ENCODE measurements at regions not wholly inside any gene's neighbourhood (a gene's known extent, or its start where the extent isn't known, plus 50 kb on each side); places are given as distances from the start of the nearest gene placed in this dataset.

DNA sequence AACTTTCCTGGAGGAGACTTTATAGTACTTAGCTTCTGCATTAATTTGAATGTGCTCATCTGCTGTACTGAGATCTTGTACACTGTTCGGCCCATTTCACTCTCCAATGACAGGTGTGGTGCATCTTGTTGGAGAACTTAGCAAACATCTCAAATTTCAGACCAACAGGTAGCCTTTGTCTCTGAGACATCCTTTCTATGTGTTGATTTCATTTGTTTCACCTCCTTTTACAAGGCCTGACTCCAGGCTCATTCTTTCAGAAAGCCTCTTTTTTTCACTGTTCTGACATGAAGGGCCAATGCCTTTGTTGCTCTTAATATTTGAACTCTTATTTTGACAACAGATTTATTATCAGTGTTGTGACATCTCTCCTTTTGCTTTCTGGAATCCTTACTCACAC lies 271.8 kb upstream of the FANCL start:
- TF ChIP-seq CTCF (IDR thresholded peaks at IDR 0.05; ENCODE audit: low read depth, low read length) = no peak
- no peak overlapping the region for H3K4me3 ChIP-seq (ENCODE audit: low read depth, low read length)

- no peak for TF ChIP-seq CTCF (IDR thresholded peaks at IDR 0.05; ENCODE audit: low read depth, low read length)
- no peak overlapping the region for H3K4me3 ChIP-seq (ENCODE audit: low read depth, low read length)
Observed at GRCh38 chr2:58508006-58508405, 266.9 kb upstream of the FANCL start.

GRCh38 chr2:58503918-58504317 lies 262.8 kb upstream of the FANCL start:
- no peak overlapping the region for H3K4me3 ChIP-seq (ENCODE audit: low read depth, low read length)

GRCh38 chr2:58502931-58503330 lies 261.8 kb upstream of the FANCL start:
- no peak for TF ChIP-seq CTCF (IDR thresholded peaks at IDR 0.05; ENCODE audit: low read depth, low read length)
- no peak overlapping the region for H3K4me3 ChIP-seq (ENCODE audit: low read depth, low read length)

More at GRCh38 chr2:58503918-58504317, 262.8 kb upstream of the FANCL start:
- TF ChIP-seq CTCF (IDR thresholded peaks at IDR 0.05; ENCODE audit: low read depth, low read length) = no peak

DNA sequence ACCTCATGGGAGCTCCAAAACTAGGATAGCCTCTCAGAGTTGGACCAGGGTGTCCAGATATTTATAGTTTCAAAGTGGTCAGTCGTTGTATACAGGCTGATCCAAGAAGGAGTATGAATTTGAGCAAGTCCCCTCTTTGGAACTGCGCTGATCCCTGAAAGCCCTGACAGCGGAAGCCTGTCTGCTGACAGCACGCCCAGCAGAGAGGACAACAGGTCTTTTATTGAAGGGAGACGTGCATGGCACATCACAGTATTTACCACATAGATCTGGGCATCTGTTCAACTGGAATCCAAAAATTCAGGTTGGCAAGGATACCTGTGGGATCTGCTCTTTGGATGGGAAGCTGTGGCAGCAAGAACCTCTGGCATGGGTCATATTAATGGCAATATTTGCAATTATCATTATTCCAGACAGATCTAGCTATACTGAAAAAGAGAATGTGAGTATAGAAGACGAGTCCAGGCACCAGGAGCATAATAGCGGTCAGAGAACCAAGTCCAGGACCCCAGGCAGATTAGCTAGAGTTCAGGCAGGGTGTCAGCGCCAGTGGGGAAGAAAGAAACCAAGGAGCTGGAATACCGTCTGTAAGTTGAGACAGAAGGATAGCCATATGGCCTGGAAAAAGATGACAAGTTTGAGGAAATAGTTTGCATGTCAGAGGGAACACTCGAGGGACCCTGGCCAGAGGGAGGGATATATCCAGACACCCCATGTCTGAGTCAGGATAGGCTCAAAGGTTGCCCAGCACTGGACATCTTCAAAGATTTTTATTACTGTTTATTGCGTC lies 260.4 kb upstream of the FANCL start:
- no peak for TF ChIP-seq CTCF (IDR thresholded peaks at IDR 0.05; ENCODE audit: low read depth, low read length)

DNA sequence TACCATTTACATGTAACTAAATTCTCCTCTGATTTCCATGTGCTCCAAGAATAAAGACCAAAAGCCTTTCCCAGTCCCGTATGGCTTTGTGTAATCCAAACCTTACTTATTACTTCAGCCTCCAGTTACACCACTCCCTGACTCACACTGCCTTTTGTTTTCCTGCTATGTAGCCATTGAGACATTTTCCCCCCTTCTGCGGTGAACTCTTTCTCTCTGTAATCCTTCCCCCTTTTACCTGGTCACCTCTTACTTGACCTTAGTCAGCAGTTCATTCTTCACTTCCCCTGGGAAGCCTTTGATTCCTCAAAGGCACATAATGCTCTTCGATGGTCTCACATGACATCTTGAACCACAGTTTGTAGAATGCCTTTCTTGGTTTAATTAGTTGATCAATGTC lies 256.0 kb upstream of the FANCL start:
- TF ChIP-seq CTCF (IDR thresholded peaks at IDR 0.05; ENCODE audit: low read depth, low read length) = no peak
- no peak overlapping the region for H3K4me3 ChIP-seq (ENCODE audit: low read depth, low read length)

More for the DNA sequence above, 260.4 kb upstream of the FANCL start:
- no peak overlapping the region for H3K4me3 ChIP-seq (ENCODE audit: low read depth, low read length)

DNA sequence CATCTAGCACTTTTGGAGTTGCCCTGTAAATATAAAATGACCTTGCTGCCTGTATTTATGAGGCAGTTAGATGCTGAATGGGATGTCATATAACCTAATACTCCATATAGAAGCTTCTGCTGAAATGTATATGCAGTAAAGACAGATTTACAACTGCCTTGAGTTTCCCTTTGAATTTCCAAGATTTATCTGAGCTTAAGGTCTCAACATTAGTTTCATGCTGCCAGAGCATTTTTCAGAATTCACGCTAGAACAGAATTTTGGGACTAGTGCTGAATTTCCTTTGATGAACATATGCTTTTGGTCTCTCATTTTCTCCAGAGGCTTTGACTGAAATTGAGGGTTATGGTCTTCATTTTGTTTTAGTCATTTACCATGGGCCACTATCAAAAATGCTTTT lies 254.7 kb upstream of the FANCL start:
- no peak for TF ChIP-seq CTCF (IDR thresholded peaks at IDR 0.05; ENCODE audit: low read depth, low read length)
- H3K4me3 ChIP-seq (ENCODE audit: low read depth, low read length) = no peak overlapping the region

Measured in WI38 (cell line).